Skeletal muscle tissue (tissue), 3 donors: ENCODE measurements at regions not wholly inside any gene's neighbourhood (a gene's known extent, or its start where the extent isn't known, plus 50 kb on each side); places are given as distances from the start of the nearest gene placed in this dataset.
"Not testable (repeated sequence)": the region's sequence is repeated elsewhere in the genome, so short reads cannot be mapped to it uniquely, and the experiment has no call there.

Experiments used
- H3K27ac ChIP-seq: one replicate; pipeline ENCODE4 v1.7.0; 2013; ENCODE audit warnings: mild to moderate bottlenecking, low read depth, low read length, inconsistent platforms
- H3K27me3 ChIP-seq, 3 donors: one replicate each; pipeline ENCODE4 v1.7.0; 2013; ENCODE audit warnings: low read length in 3 of 3; ENCODE audit not compliant: control insufficient read depth in 3 of 3, insufficient read depth in 3 of 3
- H3K36me3 ChIP-seq, 3 donors: one replicate each; pipeline ENCODE4 v1.7.0; 2013; ENCODE audit warnings: low read length in 3 of 3; ENCODE audit not compliant: control insufficient read depth in 3 of 3, insufficient read depth in 3 of 3
- H3K4me1 ChIP-seq, 3 donors: one replicate each; pipeline ENCODE4 v1.7.0; 2013; ENCODE audit warnings: low read length in 3 of 3, mild to moderate bottlenecking in 3 of 3; ENCODE audit not compliant: control insufficient read depth in 3 of 3, insufficient read depth in 3 of 3
- H3K4me3 ChIP-seq, 3 donors: one replicate each; pipeline ENCODE4 v1.7.0; 2013; ENCODE audit warnings: low read length in 3 of 3
- H3K9ac ChIP-seq, 3 donors: one replicate each; pipeline ENCODE4 v1.7.0; 2013; ENCODE audit warnings: low read length in 3 of 3, mild to moderate bottlenecking in 3 of 3, moderate library complexity in 2 of 3, low read depth in 1 of 3
- H3K9me3 ChIP-seq, 3 donors: one replicate each; pipeline ENCODE4 v1.7.0; 2013; ENCODE audit warnings: low read length in 3 of 3; ENCODE audit not compliant: control insufficient read depth in 3 of 3
- donor health status: Osteomylitis.

GRCh38 chr3:148494451-148494850 lies 203.3 kb upstream of the AGTR1 start:
- no peaks in the 10 kb centered on the region for H3K9me3 ChIP-seq
- no peaks in the 10 kb centered on the region for H3K36me3 ChIP-seq
- H3K27ac ChIP-seq: no peak overlapping the region
- no peaks in the 10 kb centered on the region for H3K4me1 ChIP-seq
- no peak overlapping the region for H3K4me3 ChIP-seq
- H3K27me3 ChIP-seq: no peaks in the 10 kb centered on the region
- no peak overlapping the region for H3K9ac ChIP-seq

- H3K4me3 ChIP-seq: no peak overlapping the region
- H3K27ac ChIP-seq: no peak overlapping the region
- H3K9me3 ChIP-seq: no peaks in the 10 kb centered on the region
- H3K4me1 ChIP-seq: no peaks in the 10 kb centered on the region
- no peaks in the 10 kb centered on the region for H3K36me3 ChIP-seq
- no peak overlapping the region for H3K9ac ChIP-seq
- H3K27me3 ChIP-seq: no peaks in the 10 kb centered on the region
Measured at GRCh38 chr3:148500881-148501280, 196.8 kb upstream of the AGTR1 start.

- Histone ChIP-seq H3K4me3 (no peak overlapping the region), H3K4me1 (no peaks in the 10 kb centered on the region), H3K27me3 (no peaks in the 10 kb centered on the region), H3K36me3 (no peaks in the 10 kb centered on the region), H3K9ac (no peak overlapping the region), H3K27ac (no peak overlapping the region), H3K9me3 (no peaks in the 10 kb centered on the region)
Measured at GRCh38 chr3:148510116-148510515, 187.6 kb upstream of the AGTR1 start.

GRCh38 chr3:148510561-148510960 lies 187.1 kb upstream of the AGTR1 start:
- H3K4me1 ChIP-seq: no peaks in the 10 kb centered on the region
- H3K9ac ChIP-seq: no peak overlapping the region
- no peaks in the 10 kb centered on the region for H3K27me3 ChIP-seq
- H3K4me3 ChIP-seq: no peak overlapping the region
- no peaks in the 10 kb centered on the region for H3K36me3 ChIP-seq
- H3K9me3 ChIP-seq: no peaks in the 10 kb centered on the region
- H3K27ac ChIP-seq: no peak overlapping the region

- Histone ChIP-seq H3K4me3 (no peak overlapping the region), H3K9me3 (no peaks in the 10 kb centered on the region), H3K9ac (no peak overlapping the region), H3K27ac (no peak overlapping the region), H3K4me1 (no peaks in the 10 kb centered on the region), H3K36me3 (no peaks in the 10 kb centered on the region), H3K27me3 (no peaks in the 10 kb centered on the region)
Measured at GRCh38 chr3:148512648-148513047, 185.1 kb upstream of the AGTR1 start.

- H3K27ac ChIP-seq: no peak overlapping the region
- H3K4me1 ChIP-seq: no peaks in the 10 kb centered on the region
- H3K9ac ChIP-seq: no peak overlapping the region
- H3K4me3 ChIP-seq: no peak overlapping the region
- H3K9me3 ChIP-seq: no peaks in the 10 kb centered on the region
- no peaks in the 10 kb centered on the region for H3K27me3 ChIP-seq
- no peaks in the 10 kb centered on the region for H3K36me3 ChIP-seq
Measured at GRCh38 chr3:148513096-148513543, 184.6 kb upstream of the AGTR1 start.

GRCh38 chr3:148518520-148518919 lies 179.2 kb upstream of the AGTR1 start:
- H3K27me3 ChIP-seq: no peaks in the 10 kb centered on the region
- H3K9ac ChIP-seq: no peak overlapping the region
- H3K36me3 ChIP-seq: no peaks in the 10 kb centered on the region
- H3K9me3 ChIP-seq: no peaks in the 10 kb centered on the region
- no peaks in the 10 kb centered on the region for H3K4me1 ChIP-seq
- no peak overlapping the region for H3K4me3 ChIP-seq
- H3K27ac ChIP-seq: no peak overlapping the region

GRCh38 chr3:148525621-148526020 lies 172.1 kb upstream of the AGTR1 start:
- H3K27ac ChIP-seq, H3K4me3 ChIP-seq, H3K4me1 ChIP-seq, H3K27me3 ChIP-seq, H3K36me3 ChIP-seq, H3K9ac ChIP-seq, H3K9me3 ChIP-seq: not testable (repeated sequence)

- Histone ChIP-seq H3K36me3 (no peaks in the 10 kb centered on the region), H3K27ac (no peak overlapping the region), H3K4me1 (no peaks in the 10 kb centered on the region), H3K9ac (no peak overlapping the region), H3K4me3 (no peak overlapping the region), H3K27me3 (no peaks in the 10 kb centered on the region), H3K9me3 (peaks cover 0 to 2% (median 0%) of the 10 kb centered on the region in 3 donors)
Measured at GRCh38 chr3:148528024-148528423, 169.7 kb upstream of the AGTR1 start.

- Histone ChIP-seq H3K4me3 (no peak overlapping the region), H3K9me3 (no peaks in the 10 kb centered on the region), H3K36me3 (no peaks in the 10 kb centered on the region), H3K27ac (no peak overlapping the region), H3K27me3 (no peaks in the 10 kb centered on the region), H3K4me1 (no peaks in the 10 kb centered on the region), H3K9ac (no peak overlapping the region)
Measured at GRCh38 chr3:148531836-148532235, 165.9 kb upstream of the AGTR1 start.

GRCh38 chr3:148532326-148532725 lies 165.4 kb upstream of the AGTR1 start:
- Histone ChIP-seq H3K27ac (no peak overlapping the region), H3K4me1 (no peaks in the 10 kb centered on the region), H3K27me3 (no peaks in the 10 kb centered on the region), H3K9me3 (no peaks in the 10 kb centered on the region), H3K4me3 (no peak overlapping the region), H3K9ac (no peak overlapping the region), H3K36me3 (no peaks in the 10 kb centered on the region)
